Esophagus squamous epithelium (tissue), 5 donors: ENCODE measurements at regions not wholly inside any gene's neighbourhood (a gene's known extent, or its start where the extent isn't known, plus 50 kb on each side); places are given as distances from the start of the nearest gene placed in this dataset.
"Not testable (repeated sequence)": the region's sequence is repeated elsewhere in the genome, so short reads cannot be mapped to it uniquely, and the experiment has no call there.

Experiments
- DNase-seq: peaks from one replicate; lab custom pipeline; 2025; lab: John Stamatoyannopoulos, UW
- H3K27ac ChIP-seq, 4 donors: fragments of 200-600 bp; sonication (generic); one replicate each; pipeline ENCODE4 v1.5.1; 2016 to 2019; ENCODE audit warnings: mild to moderate bottlenecking in 1 of 4
- H3K27me3 ChIP-seq, 4 donors: fragments of 200-600 bp; sonication (generic); 1 replicate in 3 of 4; 2 replicates in 1 of 4; pipeline versions ENCODE4 v1.5.1 to v1.6.0; 2017 to 2021; ENCODE audit warnings: antibody characterized with exemption in 1 of 4
- H3K36me3 ChIP-seq, 3 donors: fragments of 200-600 bp; sonication (generic); one replicate each; pipeline ENCODE4 v1.5.1; 2016 to 2019
- H3K4me1 ChIP-seq, 3 donors: fragments of 200-600 bp; sonication (generic); one replicate each; pipeline ENCODE4 v1.5.1; 2017 to 2019
- H3K4me3 ChIP-seq, 4 donors: fragments of 200-600 bp; sonication (generic); 1 replicate in 3 of 4; 2 replicates in 1 of 4; pipeline ENCODE4 v1.5.1; 2016 to 2019; ENCODE audit warnings: mild to moderate bottlenecking in 2 of 4, moderate library complexity in 1 of 4
- H3K9me3 ChIP-seq, 3 donors: fragments of 200-600 bp; sonication (generic); one replicate each; pipeline ENCODE4 v1.5.1; 2016 to 2019
- POLR2A ChIP-seq, 4 donors: fragments of 450-650 bp; IDR thresholded peaks; one replicate each; pipeline ENCODE4 v1.6.1; 2017; ENCODE audit warnings: antibody characterized with exemption in 4 of 4, mild to moderate bottlenecking in 4 of 4, moderate library complexity in 3 of 4
- WGBS, 2 donors: methylation state at CpG; one replicate each; pipeline ENCODE4 v1.1.5; 2018; 5-methylcytosine and 5-hydroxymethylcytosine counted together
- intact Hi-C: fragments of 100-400 bp; cut with DNase I; formaldehyde crosslinking; loops from one replicate; pipeline ENCODE4 v1.15.0; 2022
- TF ChIP-seq, protein P1 (sequence below), 6 experiments: fragments of 450-650 bp in 4 of 6; fragments of 200-600 bp in 2 of 6; sonication (generic) in 2 of 6; IDR thresholded peaks; one replicate each; pipeline ENCODE4 v1.5.1; 2016 to 2019; ENCODE audit warnings: antibody characterized with exemption in 6 of 6, mild to moderate bottlenecking in 4 of 6, moderate library complexity in 4 of 6
- donor health status: DM: yes; HTN: yes; CAD: no.

DNA sequence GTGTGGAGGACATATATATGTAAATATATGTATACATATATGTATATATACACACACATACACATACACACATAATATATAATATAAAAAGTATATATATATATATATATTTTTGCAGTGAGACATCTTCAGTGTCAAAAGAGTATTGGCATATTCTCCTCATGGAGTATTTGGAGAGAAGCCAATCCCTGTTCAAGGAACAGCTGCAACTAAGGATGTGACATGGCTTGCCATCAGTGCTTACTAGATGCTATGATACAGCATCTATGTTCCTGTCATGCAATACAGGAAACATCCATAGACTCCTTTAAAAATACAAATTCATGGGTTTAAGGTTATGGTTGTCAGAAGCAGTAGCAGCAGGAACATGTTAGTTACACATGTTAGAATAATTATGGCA, 632.0 kb upstream of the AMELY start:
- no peaks in the 10 kb centered on the region for H3K9me3 ChIP-seq
- no peak overlapping the region for H3K4me3 ChIP-seq
- no peaks in the 10 kb centered on the region for H3K4me1 ChIP-seq
- DNase-seq, result no peak
- intact Hi-C loops, result no loop called here
- TF ChIP-seq, protein P1, sequence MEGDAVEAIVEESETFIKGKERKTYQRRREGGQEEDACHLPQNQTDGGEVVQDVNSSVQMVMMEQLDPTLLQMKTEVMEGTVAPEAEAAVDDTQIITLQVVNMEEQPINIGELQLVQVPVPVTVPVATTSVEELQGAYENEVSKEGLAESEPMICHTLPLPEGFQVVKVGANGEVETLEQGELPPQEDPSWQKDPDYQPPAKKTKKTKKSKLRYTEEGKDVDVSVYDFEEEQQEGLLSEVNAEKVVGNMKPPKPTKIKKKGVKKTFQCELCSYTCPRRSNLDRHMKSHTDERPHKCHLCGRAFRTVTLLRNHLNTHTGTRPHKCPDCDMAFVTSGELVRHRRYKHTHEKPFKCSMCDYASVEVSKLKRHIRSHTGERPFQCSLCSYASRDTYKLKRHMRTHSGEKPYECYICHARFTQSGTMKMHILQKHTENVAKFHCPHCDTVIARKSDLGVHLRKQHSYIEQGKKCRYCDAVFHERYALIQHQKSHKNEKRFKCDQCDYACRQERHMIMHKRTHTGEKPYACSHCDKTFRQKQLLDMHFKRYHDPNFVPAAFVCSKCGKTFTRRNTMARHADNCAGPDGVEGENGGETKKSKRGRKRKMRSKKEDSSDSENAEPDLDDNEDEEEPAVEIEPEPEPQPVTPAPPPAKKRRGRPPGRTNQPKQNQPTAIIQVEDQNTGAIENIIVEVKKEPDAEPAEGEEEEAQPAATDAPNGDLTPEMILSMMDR (IDR thresholded peaks at IDR 0.05), result no peak
- TF ChIP-seq POLR2A (IDR thresholded peaks at IDR 0.05), result no peak
- H3K27me3 ChIP-seq, result no peaks in the 10 kb centered on the region
- H3K27ac ChIP-seq, result no peak overlapping the region
- no peaks in the 10 kb centered on the region for H3K36me3 ChIP-seq

DNA sequence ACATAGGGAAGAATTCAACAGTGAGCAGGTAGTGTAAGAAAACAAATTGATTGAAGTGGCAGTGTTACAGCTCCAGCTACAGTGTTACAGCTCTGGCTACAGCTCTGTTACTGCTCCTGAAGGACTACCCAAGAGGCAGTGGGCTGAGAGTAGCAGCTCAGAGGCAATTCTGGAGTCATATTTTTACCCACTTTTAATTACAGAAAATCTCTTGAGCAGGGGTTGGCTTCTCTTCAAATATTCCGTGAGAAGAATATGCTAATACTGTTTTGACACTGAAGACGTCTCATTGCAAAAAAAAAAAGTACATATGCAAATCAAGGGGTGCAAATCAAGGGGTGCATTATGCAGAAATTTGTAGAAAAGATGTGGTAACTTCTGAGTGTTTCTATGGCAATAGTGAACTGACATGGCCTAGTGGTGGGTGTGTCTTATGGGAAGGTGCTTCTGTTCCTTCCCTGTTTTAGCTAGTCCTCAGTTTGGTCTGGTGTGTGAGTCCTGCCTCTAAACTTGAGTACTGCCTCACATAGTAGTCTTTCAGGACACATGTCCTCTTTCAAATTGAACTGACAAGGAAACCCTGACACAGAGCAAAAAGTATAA, 630.8 kb upstream of the AMELY start:
- no peaks in the 10 kb centered on the region for H3K27me3 ChIP-seq
- H3K9me3 ChIP-seq, result no peaks in the 10 kb centered on the region
- H3K36me3 ChIP-seq, result no peaks in the 10 kb centered on the region
- DNase-seq, result no peak
- intact Hi-C loops, result no loop called here
- H3K4me3 ChIP-seq, result no peak overlapping the region
- no peak overlapping the region for H3K27ac ChIP-seq
- TF ChIP-seq, protein P1 (IDR thresholded peaks at IDR 0.05), result no peak
- no peak for TF ChIP-seq POLR2A (IDR thresholded peaks at IDR 0.05)
- 40% methylated on average over 1 of the region's 2 CpGs; no CpG with 5 or more reads in 1 of the 2 donors for WGBS, 2 donors
- no peaks in the 10 kb centered on the region for H3K4me1 ChIP-seq

DNA sequence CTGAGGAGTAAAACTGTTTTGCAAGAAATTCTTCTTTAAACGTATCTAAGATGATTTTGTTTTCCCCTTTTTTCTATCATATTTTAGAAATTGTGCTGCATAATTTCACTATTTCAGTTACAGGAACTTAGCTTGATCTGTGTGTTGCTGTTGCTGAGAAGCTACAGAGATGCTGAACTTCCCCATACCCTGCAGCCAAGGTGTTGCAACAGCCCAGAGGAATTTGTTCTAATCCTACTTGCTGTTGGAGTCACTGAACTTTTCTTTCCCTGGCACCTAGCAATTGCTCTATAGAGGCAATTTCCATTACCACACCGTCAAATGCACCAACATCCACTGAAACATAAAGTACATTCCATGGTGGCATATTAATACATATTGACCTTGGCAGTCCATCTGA, 617.8 kb upstream of the AMELY start:
- WGBS, 2 donors, result 44% methylated on average over 2 of the region's 2 CpGs; no CpG with 5 or more reads in 1 of the 2 donors
- no peaks in the 10 kb centered on the region for H3K27me3 ChIP-seq
- no peaks in the 10 kb centered on the region for H3K4me1 ChIP-seq
- no peaks in the 10 kb centered on the region for H3K9me3 ChIP-seq
- DNase-seq, result no peak
- H3K27ac ChIP-seq, result no peak overlapping the region
- H3K4me3 ChIP-seq, result no peak overlapping the region
- TF ChIP-seq POLR2A (IDR thresholded peaks at IDR 0.05), result no peak
- TF ChIP-seq, protein P1 (IDR thresholded peaks at IDR 0.05), result no peak
- no peaks in the 10 kb centered on the region for H3K36me3 ChIP-seq
- intact Hi-C loops, result no loop called here

DNA sequence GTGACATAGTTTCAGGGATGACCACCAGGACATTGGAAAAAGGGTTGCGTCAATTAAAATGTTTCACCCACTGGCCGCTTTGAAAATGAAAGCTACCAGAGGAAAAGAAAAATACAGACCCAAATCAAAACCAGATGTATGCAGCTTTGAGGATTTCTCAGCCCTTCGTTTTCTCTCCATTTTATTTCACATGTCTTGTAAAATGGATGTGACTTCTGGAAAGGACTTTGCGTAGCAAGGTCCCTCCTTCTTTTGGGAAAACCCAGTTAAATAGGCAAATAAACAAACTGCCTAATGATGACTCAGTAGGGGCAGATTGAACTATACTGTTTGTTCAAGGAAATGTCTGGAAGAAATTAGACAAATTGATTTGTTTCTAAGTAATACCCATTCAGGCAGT, 616.0 kb upstream of the AMELY start:
- H3K27ac ChIP-seq, result peak overlapping the region in 1 of 4 donors; percentile 21
- H3K4me1 ChIP-seq, H3K9me3 ChIP-seq, H3K4me3 ChIP-seq, intact Hi-C loops, H3K36me3 ChIP-seq, DNase-seq, H3K27me3 ChIP-seq: not testable (repeated sequence)
- WGBS, 2 donors, result 54% methylated on average over 4 of the region's 4 CpGs; no CpG with 5 or more reads in 1 of the 2 donors

DNA sequence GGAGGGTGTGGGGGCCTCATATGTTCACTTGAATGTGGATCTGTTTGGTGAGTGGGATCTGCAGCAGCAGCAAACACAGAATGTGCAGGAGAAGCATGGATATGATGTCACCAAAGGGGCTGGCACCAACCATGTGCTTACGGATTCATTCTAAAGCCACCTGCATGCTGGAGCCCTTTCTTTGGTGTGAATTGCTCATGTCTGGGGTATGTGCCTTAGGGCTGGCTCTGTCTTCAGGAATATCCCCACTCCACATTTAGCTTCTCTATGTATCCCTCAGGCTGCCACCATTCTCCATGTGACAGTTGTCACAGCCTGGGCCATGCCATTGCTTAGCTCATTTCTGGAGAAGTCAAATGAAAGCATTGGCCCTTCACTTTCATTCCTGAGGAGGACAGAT, 606.8 kb upstream of the AMELY start:
- no CpG with 5 or more reads among the region's 1 CpG for WGBS, 2 donors
- H3K4me3 ChIP-seq, result no peak overlapping the region
- H3K9me3 ChIP-seq, result no peaks in the 10 kb centered on the region
- no peak for DNase-seq
- H3K27me3 ChIP-seq, result no peaks in the 10 kb centered on the region
- no peaks in the 10 kb centered on the region for H3K4me1 ChIP-seq
- intact Hi-C loops, result no loop called here
- H3K27ac ChIP-seq, result no peak overlapping the region
- H3K36me3 ChIP-seq, result no peaks in the 10 kb centered on the region
- TF ChIP-seq, protein P1 (IDR thresholded peaks at IDR 0.05), result no peak
- TF ChIP-seq POLR2A (IDR thresholded peaks at IDR 0.05), result no peak

DNA sequence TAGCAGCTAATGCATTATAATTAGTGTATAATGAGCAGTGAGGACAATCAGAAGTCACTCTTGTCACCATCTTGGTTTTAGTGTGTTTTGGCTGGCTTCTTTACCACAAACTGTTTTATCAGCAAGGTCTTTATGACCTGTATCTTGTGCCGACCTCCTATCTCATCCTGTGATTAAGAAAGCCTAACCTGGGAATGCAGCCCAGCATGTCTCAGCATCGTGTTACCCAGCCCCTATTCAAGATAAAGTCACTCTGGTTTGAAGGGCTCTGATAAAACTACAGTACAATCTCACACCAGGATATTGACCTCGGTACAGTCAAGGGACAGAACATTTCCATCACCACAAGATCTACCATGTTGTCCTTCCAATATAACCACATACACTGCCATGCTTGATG, 604.7 kb upstream of the AMELY start:
- Histone ChIP-seq H3K4me3 (no peak overlapping the region), H3K9me3 (peaks cover 0 to 7% (median 0%) of the 10 kb centered on the region in 3 donors), H3K27me3 (no peaks in the 10 kb centered on the region), H3K4me1 (no peaks in the 10 kb centered on the region), H3K36me3 (no peaks in the 10 kb centered on the region), H3K27ac (no peak overlapping the region)
- TF ChIP-seq, protein P1 (IDR thresholded peaks at IDR 0.05), result no peak
- TF ChIP-seq POLR2A (IDR thresholded peaks at IDR 0.05), result no peak
- intact Hi-C loops, result no loop called here
- no peak for DNase-seq
- WGBS, 2 donors, result 56% methylated on average over 3 of the region's 3 CpGs; no CpG with 5 or more reads in 1 of the 2 donors
